Tibial nerve (tissue), 4 donors: ENCODE measurements at regions not wholly inside any gene's neighbourhood (a gene's known extent, or its start where the extent isn't known, plus 50 kb on each side); places are given as distances from the start of the nearest gene placed in this dataset.

ENCODE experiments used
- DNase-seq, 2 donors: peaks; one replicate each; pipeline ENCODE4 v3.0.0-alpha.2; 2019; ENCODE audit warnings: low spot score in 2 of 2
- H3K27ac ChIP-seq, 4 donors: fragments of 200-600 bp; sonication (generic) in 3 of 4; one replicate each; pipeline ENCODE4 v1.5.1; 2017 to 2019; ENCODE audit warnings: mild to moderate bottlenecking in 1 of 4
- H3K27me3 ChIP-seq, 2 donors: fragments of 200-600 bp; sonication (generic) in 1 of 2; one replicate each; pipeline versions ENCODE4 v1.5.1 to v1.6.0; 2017 to 2019
- H3K36me3 ChIP-seq, 3 donors: fragments of 200-600 bp; sonication (generic); one replicate each; pipeline ENCODE4 v1.5.1; 2018 to 2019
- H3K4me1 ChIP-seq, 4 donors: fragments of 200-600 bp; sonication (generic) in 3 of 4; one replicate each; pipeline ENCODE4 v1.5.1; 2017 to 2019
- H3K4me3 ChIP-seq, 4 donors: fragments of 200-600 bp; sonication (generic) in 3 of 4; one replicate each; pipeline ENCODE4 v1.5.1; 2017 to 2019; ENCODE audit warnings: mild to moderate bottlenecking in 1 of 4, moderate library complexity in 1 of 4
- H3K9me3 ChIP-seq, 4 donors: fragments of 200-600 bp; sonication (generic) in 3 of 4; one replicate each; pipeline ENCODE4 v1.5.1; 2017 to 2019
- CTCF ChIP-seq, 5 experiments: fragments of 200-600 bp in 3 of 5; fragments of 450-650 bp in 2 of 5; sonication (generic) in 3 of 5; IDR thresholded peaks; one replicate each; pipeline ENCODE4 v1.5.1; 2016 to 2019; ENCODE audit warnings: antibody characterized with exemption in 5 of 5, mild to moderate bottlenecking in 3 of 5, moderate library complexity in 2 of 5
- EP300 ChIP-seq, 2 donors: sonication (generic); formaldehyde crosslinking; IDR thresholded peaks; one replicate each; pipeline ENCODE4 v1.6.1; 2017; ENCODE audit warnings: antibody characterized with exemption in 2 of 2, mild to moderate bottlenecking in 1 of 2
- POLR2A ChIP-seq, 2 donors: fragments of 450-650 bp; IDR thresholded peaks; one replicate each; pipeline ENCODE4 v1.6.1; 2017; ENCODE audit warnings: antibody characterized with exemption in 2 of 2, mild to moderate bottlenecking in 2 of 2, moderate library complexity in 2 of 2
- WGBS, 2 donors: methylation state at CpG; one replicate each; pipeline ENCODE4 v1.1.5; 2018; 5-methylcytosine and 5-hydroxymethylcytosine counted together

GRCh38 chr17:77667478-77667877 is 291.0 kb upstream of the TNRC6C start:
- no peaks in the 10 kb centered on the region for H3K4me1 ChIP-seq
- peak overlapping the region in 1 of 4 donors; percentile 17 for H3K4me3 ChIP-seq
- no peaks in the 10 kb centered on the region for H3K36me3 ChIP-seq
- peaks cover 0 to 20% (median 4%) of the 10 kb centered on the region in 4 donors for H3K9me3 ChIP-seq
- 61 to 76% methylated on average over 1 of the region's 1 CpG for WGBS, 2 donors
- DNase-seq = no peak
- no peak overlapping the region for H3K27ac ChIP-seq
- TF ChIP-seq CTCF (IDR thresholded peaks at IDR 0.05) (no peak), POLR2A (IDR thresholded peaks at IDR 0.05) (no peak), EP300 (IDR thresholded peaks at IDR 0.05) (no peak)
- no peaks in the 10 kb centered on the region for H3K27me3 ChIP-seq

DNA sequence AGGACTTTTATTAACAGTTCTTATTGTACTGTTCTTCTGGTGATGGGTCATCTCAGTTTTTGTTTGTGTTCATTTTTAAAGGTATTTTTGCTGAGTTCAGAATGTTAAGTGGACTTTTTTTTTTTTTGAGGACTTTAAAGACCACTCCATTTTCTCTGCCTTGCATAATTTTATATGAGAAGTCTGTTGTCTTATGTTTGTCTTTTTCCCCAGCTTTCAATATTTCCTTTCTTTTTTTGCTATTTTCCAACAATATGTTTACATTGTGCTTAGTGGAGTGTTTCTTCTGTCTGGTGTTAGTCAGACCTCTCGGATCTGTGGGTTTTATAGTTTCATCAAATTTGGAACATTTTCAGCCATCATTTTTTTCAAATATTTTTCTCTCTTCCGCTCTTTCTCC is 290.0 kb upstream of the TNRC6C start:
- Histone ChIP-seq H3K4me1 (no peaks in the 10 kb centered on the region), H3K9me3 (peaks cover 0 to 27% (median 4%) of the 10 kb centered on the region in 4 donors), H3K27ac (no peak overlapping the region), H3K36me3 (no peaks in the 10 kb centered on the region), H3K4me3 (no peak overlapping the region), H3K27me3 (no peaks in the 10 kb centered on the region)
- WGBS, 2 donors = 62 to 95% methylated on average over 2 of the region's 2 CpGs
- DNase-seq = no peak
- TF ChIP-seq CTCF (IDR thresholded peaks at IDR 0.05) (no peak), POLR2A (IDR thresholded peaks at IDR 0.05) (no peak), EP300 (IDR thresholded peaks at IDR 0.05) (no peak)

DNA sequence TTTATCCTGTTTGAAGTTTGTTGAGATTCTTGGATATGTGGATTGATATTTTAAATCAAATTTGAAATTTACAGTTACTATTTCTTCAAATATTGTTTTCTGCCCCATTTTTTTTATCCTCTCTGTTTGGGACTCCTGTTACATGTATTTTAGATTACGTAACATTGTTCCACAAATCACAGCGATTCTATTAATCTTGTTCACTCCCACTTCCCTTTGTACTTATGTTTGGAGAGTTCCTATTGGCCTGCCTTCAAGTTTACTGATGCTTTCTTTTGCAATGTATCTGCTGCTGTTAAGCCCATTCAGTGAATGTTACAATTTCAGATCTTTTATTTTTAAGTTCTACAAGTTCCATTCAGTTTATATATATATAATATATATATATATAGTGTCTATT is 288.3 kb upstream of the TNRC6C start:
- no peak overlapping the region for H3K27ac ChIP-seq
- H3K27me3 ChIP-seq = no peaks in the 10 kb centered on the region
- H3K4me1 ChIP-seq = no peaks in the 10 kb centered on the region
- WGBS, 2 donors = 89 to 97% methylated on average over 2 of the region's 2 CpGs
- DNase-seq = no peak
- no peak overlapping the region for H3K4me3 ChIP-seq
- TF ChIP-seq CTCF (IDR thresholded peaks at IDR 0.05) (no peak), EP300 (IDR thresholded peaks at IDR 0.05) (no peak), POLR2A (IDR thresholded peaks at IDR 0.05) (no peak)
- H3K9me3 ChIP-seq = peaks cover 0 to 27% (median 4%) of the 10 kb centered on the region in 4 donors
- no peaks in the 10 kb centered on the region for H3K36me3 ChIP-seq

GRCh38 chr17:77674358-77674757 is 284.1 kb upstream of the TNRC6C start:
- H3K27me3 ChIP-seq = peaks cover 0 to 6% of the 10 kb centered on the region in 2 donors
- no peak for DNase-seq
- H3K27ac ChIP-seq = no peak overlapping the region
- H3K36me3 ChIP-seq = no peaks in the 10 kb centered on the region
- TF ChIP-seq EP300 (IDR thresholded peaks at IDR 0.05) (no peak), CTCF (IDR thresholded peaks at IDR 0.05) (no peak), POLR2A (IDR thresholded peaks at IDR 0.05) (no peak)
- H3K4me3 ChIP-seq = no peak overlapping the region
- 78 to 87% methylated on average over 11 of the region's 11 CpGs for WGBS, 2 donors
- H3K9me3 ChIP-seq = peaks cover 0 to 12% (median 0%) of the 10 kb centered on the region in 4 donors
- peaks cover 0 to 11% (median 0%) of the 10 kb centered on the region in 4 donors for H3K4me1 ChIP-seq

DNA sequence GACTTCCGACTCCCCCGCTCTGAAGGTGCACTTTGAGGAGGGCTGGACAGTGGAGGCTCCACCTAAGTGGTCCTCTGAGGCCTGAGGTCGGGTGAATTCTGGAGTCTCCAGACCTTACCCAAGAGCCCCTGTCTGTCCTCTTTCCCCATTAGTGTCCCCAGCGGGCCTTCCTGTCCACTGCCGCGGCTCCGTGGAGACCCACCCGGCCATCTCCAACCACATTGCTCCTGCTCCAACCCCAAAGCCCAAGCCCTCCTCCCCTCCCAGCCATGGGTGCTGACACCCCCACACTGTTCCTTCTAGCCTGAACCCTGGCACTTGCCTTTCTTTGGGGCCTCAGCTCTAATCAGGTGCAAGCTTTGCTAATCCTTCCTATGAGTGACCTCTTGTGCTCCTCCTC is 283.1 kb upstream of the TNRC6C start:
- Histone ChIP-seq H3K27me3 (peaks cover 0 to 6% of the 10 kb centered on the region in 2 donors), H3K27ac (no peak overlapping the region), H3K4me1 (peaks cover 0 to 11% (median 0%) of the 10 kb centered on the region in 4 donors), H3K9me3 (peaks cover 0 to 7% (median 0%) of the 10 kb centered on the region in 4 donors), H3K36me3 (no peaks in the 10 kb centered on the region), H3K4me3 (no peak overlapping the region)
- no peak for TF ChIP-seq CTCF (IDR thresholded peaks at IDR 0.05)
- no peak for TF ChIP-seq EP300 (IDR thresholded peaks at IDR 0.05)
- no peak for TF ChIP-seq POLR2A (IDR thresholded peaks at IDR 0.05)
- 89 to 93% methylated on average over 8 of the region's 8 CpGs for WGBS, 2 donors
- no peak for DNase-seq
